ENCODE measurements at regions not wholly inside any gene's neighbourhood (a gene's known extent, or its start where the extent isn't known, plus 50 kb on each side); places are given as distances from the start of the nearest gene placed in this dataset.
"Not testable (repeated sequence)": the region's sequence is repeated elsewhere in the genome, so short reads cannot be mapped to it uniquely, and the experiment has no call there.

GRCh38 chr18:66138642-66139041 is 387.8 kb downstream of the CDH7 start:
- no peak for DNase-seq

DNA sequence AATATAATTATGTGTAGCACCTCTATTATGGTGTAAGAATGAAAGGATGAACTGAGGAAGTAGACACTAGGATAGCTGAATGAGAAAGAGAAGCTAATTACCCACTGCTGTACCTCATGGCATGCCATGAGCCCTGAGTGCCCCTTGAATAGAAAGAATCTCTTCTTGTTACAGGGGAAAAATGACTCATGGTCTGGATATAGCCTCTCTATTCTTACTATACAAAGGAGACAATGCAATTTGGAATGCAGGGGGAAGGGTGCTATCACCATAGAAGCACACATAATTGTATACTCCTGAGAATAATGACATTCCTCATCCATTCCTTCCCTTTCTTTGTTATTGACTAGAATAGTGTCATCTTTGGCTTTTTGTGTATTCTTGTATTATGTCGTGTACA is 385.2 kb downstream of the CDH7 start:
- DNase-seq: no peak

- DNase-seq: no peak
Measured at GRCh38 chr18:66129248-66129647, 378.4 kb downstream of the CDH7 start.

DNA sequence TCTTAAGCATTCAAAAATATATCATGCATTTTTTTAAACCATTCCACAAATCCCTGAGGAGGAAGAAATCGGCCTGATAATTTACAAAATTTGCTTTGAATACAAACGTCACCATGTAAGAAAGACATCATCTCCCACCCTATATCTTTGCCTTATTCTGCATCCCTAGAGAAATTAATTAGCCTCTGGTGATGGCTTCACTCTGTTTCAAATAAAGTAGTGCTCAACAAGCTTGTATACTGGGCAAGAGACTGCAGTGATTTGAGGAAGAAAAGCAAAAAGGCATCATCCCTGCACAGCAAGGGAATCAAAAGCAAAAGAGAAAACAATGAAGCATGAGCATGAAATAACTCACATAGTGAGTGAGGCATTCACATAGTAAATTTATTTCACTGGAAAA is 375.5 kb downstream of the CDH7 start:
- DNase-seq: no peak

GRCh38 chr18:66124394-66124793 is 373.6 kb downstream of the CDH7 start:
- DNase-seq: no peak

DNA sequence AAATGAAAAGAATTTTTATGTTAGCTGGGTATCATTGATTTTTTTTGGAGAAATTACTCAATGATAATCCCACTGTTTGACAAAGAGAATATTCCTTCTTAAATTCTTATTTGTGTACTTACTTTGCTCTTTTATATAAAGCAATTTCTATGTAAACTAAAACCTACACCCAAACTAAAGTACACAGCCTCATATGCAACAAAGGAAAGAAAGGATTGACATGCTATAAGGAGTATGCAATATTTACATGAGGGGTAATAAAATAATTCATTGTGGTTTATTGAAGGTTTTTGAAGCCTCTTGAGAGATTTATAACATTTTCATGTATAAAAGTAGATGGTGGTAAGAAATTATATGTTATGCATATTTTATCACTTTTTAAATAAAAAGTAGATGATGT is 368.5 kb downstream of the CDH7 start:
- DNase-seq: no peak

- no peak for DNase-seq
Measured at GRCh38 chr18:66111018-66111417, 360.2 kb downstream of the CDH7 start.

DNA sequence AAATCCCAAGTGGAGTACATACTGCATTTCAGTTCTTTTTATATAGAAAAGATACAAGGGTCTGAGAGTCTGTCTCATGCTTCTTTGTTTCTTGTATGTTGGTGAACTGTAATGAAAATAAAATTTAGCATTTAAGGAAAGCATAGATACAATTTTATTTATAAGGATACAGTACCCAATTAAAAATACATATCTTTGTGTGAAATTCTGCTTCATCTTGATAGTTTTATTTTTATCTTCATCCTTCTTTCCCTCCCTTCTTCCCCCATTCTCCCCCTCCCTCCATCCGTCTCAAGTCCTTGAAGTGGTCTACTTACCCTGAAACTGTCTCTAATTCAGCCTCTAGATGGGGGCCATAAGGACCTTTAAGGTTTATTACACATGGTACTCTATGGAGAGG is 359.8 kb downstream of the CDH7 start:
- no peak for DNase-seq

- no peak for DNase-seq
Measured at GRCh38 chr18:66109981-66110380, 359.2 kb downstream of the CDH7 start.

GRCh38 chr18:66107546-66107945 is 356.7 kb downstream of the CDH7 start:
- no peak for DNase-seq

DNA sequence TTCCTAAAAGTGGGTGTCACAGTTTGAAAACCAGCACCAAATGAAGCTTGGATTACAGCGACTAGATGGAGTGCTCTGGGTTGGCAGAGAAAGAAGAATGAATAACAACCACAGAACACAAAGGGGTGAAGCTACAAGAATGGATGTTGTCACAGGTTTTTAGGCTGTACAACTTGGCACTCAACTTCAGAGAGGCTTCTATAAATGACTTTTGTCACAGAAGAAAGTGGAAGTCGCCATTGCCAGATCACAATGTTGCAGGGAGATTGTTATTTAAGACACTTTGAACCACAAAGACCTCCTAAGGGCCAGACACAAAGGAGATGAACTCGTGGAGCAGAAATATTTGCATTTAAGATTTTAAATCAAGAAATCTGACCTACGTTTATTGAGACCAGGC is 354.2 kb downstream of the CDH7 start:
- no peak for DNase-seq

- DNase-seq: no peak
Measured at GRCh38 chr18:66103550-66103949, 352.7 kb downstream of the CDH7 start.

DNA sequence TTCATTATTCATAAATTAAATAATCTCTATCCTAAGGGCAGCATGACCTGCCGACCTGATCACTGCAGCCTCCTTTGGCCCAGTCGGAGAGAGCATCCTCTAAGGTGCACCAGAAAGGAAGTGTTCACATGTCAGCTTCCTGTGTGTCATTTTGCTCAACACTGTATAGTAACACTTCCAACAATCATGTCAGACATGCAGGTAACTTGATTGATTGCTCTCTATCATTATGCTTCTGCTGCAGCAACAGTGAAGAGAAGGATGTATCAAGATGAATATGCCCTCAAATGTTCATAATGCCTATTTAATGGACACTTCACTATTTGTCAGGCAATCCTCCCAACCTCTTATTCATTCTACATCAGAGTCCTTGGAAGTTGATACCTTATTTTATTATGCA is 332.3 kb downstream of the CDH7 start:
- DNase-seq: no peak

GRCh38 chr18:66078925-66079800 is 328.4 kb downstream of the CDH7 start:
- no peak for DNase-seq

- DNase-seq: no peak
Measured at GRCh38 chr18:66077066-66077465, 326.3 kb downstream of the CDH7 start.

- no peak for DNase-seq
Measured at GRCh38 chr18:66066191-66066590, 315.4 kb downstream of the CDH7 start.

DNA sequence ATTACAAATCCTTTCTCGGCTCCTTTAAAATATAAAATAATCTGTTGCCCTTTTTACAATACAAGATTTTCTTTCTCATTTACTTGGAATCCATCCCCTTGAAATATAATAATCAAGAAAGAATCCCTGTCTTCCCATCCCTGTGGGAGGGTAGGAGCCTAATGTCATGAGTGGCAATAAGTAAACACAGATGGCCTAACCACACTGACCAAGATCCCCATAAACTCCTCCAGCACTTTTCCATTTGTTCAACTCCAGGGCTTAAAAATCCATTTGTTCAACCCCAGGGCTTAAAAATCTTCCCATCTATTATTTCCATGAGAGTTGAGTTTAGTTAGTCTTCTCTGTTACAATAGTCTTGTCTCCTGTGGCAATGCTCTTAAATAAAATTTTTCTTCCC is 297.6 kb downstream of the CDH7 start:
- no peak for DNase-seq

DNA sequence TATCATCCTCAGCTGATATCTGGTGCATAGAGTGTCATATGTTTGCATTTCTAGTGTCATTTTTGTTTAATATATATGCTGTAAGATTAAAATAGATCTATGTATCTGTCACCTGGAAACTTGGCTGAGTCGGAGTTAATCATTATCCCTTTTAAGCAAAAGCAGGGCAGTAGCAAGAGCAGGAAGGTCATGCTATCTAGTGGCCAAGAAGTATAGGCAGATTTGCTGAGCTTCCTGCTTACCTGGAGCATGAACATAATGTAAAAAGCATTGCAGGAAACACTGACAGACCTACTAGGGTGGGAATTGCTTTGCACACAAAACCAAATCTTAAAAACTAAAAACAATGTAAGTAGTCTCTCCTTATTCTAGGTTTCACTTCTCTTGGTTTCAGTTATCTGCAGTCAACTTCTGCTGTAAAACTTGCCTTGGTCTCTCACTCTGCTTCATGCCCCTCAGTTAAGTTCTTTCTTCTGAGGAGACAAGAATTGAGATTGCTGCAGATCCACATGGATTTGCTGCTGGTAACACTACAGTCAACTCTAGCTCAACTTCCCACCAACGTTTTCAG is 295.3 kb downstream of the CDH7 start:
- DNase-seq: no peak

GRCh38 chr18:66043009-66043408 is 292.2 kb downstream of the CDH7 start:
- DNase-seq: no peak

GRCh38 chr18:66013969-66014368 is 263.2 kb downstream of the CDH7 start:
- no peak for DNase-seq

DNA sequence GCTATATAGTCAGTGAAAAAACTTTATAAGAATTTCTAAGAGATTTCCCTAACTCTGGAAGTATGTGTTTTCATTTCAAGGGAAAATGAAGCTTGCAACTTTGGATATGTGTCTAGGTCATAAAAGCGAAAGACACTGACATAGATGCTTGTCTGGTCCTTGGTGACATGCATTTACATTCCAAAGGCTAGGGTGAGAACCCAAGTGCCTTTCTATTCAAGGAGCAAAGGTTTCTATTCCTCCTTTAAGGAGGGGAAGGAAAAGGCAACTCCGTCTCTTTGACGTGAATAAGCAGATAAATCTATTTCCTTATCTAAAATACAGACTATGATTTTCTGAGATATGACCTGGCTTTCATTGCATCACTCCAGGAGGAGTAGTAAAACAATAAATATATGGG is 261.1 kb downstream of the CDH7 start:
- no peak for DNase-seq

DNA sequence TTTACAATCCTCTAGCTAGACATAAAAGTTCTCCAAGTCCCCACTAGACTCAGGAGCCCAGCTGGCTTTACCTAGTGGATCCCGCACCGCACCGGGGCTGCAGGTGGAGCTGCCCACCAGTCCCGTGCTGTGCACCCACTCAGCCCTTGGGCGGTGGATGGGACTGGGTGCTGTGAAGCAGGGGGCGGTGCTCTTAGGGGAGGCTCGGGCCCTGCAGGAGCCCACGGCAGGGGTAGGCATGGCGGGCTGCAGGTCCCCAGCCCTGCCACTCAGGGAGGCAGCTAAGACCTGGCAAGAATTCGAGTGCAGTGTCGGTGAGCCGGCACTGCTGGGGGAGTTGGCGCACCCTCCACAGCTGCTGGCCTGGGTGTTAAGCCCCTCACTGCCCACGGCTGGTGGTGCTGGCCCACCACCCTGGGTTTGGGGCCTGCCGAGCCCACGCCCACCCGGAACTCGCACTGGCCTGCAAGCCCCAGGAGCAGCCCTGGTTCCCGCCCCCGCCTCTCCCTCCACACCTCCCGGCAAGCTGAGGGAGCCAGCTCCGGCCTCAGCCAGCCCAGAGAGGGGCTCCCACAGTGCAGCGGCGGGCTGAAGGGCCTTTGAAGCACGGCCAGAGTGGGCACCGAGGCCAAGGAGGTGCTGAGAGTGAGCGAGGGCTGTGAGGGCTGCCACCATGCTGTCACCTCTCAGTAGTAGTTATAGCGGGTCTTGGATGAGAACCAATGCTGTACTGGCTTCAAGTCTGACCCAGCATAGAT is 255.2 kb downstream of the CDH7 start:
- DNase-seq: no peak

DNA sequence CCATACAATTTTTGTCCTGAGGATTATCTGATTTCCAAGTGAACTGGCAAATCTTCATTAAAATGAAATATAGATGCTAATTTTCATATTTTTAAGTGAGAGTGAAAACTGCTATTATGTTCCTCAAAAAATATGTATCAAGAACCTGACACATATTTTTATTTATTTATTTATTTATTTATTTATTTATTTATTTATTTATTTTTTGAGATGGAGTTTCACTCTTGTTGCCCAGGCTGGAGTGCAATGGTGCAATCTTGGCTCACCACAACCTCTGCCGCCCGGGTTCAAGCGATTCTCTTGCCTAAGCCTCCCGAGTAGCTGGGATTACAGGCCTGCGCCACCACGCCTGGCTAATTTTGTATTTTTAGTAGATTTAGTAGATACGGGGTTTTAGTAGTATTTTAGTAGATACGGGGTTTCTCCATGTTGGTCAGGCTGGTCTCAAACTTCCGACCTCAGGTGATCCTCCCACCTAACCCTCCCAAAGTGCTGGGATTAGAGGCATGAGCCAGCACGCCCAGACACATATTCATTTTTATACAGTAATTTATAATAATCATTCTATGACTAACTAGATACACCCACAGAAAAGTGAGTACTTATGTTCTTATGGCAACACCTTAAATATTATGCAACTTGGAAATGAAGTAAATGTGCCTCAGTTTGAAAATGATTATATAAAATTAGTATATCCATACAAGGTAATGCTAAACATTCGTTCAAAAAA is 248.3 kb downstream of the CDH7 start:
- DNase-seq: not testable (repeated sequence)
